Left forelimb (tissue), 1 donor: ENCODE measurements at regions not wholly inside any gene's neighbourhood (a gene's known extent, or its start where the extent isn't known, plus 50 kb on each side); places are given as distances from the start of the nearest gene placed in this dataset.
"Not testable (repeated sequence)": the region's sequence is repeated elsewhere in the genome, so short reads cannot be mapped to it uniquely, and the experiment has no call there.

Experiments used
- DNase-seq: peaks from one replicate; pipeline ENCODE4 v3.0.0-alpha.2; 2018; ENCODE audit warnings: low spot score

GRCh38 chr16:66207139-66207882 lies 159.2 kb upstream of the CDH5 start:
- DNase-seq = no peak

- no peak for DNase-seq
Measured at GRCh38 chr16:66206363-66206762, 160.1 kb upstream of the CDH5 start.

GRCh38 chr16:66205287-66206231 lies 160.9 kb upstream of the CDH5 start:
- no peak for DNase-seq

GRCh38 chr16:66204756-66205155 lies 161.7 kb upstream of the CDH5 start:
- DNase-seq = no peak

GRCh38 chr16:66203476-66203875 lies 163.0 kb upstream of the CDH5 start:
- DNase-seq = no peak

DNA sequence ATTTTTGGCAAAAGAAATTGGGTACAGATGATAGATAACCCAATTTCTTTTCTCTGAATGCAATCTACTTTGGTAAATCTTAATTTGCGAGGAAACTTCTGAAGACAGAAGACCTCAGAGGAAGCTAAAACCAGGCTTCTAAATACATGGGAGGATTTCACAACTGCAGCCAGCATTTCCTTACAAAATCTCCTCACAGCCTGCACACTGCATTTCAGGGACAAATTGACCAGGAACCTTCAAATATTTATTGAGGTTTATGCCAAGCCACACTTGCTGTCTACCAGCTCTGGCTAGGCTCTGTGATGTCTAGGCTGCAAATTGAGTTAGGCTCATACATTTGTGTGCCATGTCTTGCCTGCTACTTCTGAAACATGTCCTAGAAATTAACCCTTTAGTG lies 167.3 kb upstream of the CDH5 start:
- no peak for DNase-seq

GRCh38 chr16:66198641-66199040 lies 167.8 kb upstream of the CDH5 start:
- DNase-seq = no peak

DNA sequence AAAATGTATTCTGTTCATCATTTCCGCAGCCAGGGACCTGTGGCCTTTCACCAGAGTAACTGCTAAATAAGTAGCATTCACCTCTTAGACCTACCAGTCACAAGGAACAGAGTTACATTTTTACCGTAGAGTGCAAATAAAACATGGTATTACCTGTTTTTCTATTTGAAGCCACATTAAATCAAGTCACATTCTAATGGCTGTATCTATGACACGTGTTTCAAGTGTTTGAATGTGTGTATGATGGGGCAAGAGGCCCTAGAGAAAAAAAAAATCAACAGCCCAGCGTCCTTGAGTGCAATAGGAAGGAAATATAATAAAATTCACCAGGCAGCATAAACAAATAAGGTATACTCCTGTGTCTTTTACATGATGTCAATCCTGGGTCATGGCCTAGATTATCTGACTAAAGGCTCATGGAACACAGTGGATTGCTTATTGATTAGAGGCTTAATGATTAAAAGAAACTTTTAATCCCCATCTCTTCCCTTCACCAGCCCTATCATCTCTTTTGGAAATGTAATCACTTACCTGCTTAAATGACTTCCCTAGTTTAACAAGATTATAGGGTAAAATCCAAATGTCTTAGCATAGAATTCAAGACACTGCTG lies 168.7 kb upstream of the CDH5 start:
- no peak for DNase-seq

GRCh38 chr16:66196770-66197169 lies 169.7 kb upstream of the CDH5 start:
- no peak for DNase-seq

GRCh38 chr16:66194866-66195265 lies 171.6 kb upstream of the CDH5 start:
- DNase-seq = no peak

GRCh38 chr16:66193543-66194229 lies 172.8 kb upstream of the CDH5 start:
- no peak for DNase-seq

- no peak for DNase-seq
Measured at GRCh38 chr16:66190411-66190810, 176.1 kb upstream of the CDH5 start.

DNA sequence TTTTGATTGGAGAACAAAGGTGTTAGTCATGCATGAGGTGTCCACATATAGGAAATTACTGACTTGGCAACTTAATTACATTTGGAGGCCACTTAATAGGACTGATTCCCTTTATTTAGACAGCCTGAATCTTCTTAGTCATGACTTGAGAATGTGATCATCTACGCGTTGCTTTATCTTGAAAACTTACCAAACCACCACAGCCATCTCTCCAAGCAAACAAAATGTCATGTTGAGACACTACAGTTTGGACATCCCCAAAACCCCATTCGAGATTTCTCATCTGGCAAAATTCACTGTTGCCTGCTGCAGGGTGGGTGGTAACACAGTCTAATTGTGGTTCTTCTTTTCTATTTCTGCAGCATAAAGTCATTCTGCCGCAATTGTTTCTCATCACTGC lies 176.5 kb upstream of the CDH5 start:
- no peak for DNase-seq

DNA sequence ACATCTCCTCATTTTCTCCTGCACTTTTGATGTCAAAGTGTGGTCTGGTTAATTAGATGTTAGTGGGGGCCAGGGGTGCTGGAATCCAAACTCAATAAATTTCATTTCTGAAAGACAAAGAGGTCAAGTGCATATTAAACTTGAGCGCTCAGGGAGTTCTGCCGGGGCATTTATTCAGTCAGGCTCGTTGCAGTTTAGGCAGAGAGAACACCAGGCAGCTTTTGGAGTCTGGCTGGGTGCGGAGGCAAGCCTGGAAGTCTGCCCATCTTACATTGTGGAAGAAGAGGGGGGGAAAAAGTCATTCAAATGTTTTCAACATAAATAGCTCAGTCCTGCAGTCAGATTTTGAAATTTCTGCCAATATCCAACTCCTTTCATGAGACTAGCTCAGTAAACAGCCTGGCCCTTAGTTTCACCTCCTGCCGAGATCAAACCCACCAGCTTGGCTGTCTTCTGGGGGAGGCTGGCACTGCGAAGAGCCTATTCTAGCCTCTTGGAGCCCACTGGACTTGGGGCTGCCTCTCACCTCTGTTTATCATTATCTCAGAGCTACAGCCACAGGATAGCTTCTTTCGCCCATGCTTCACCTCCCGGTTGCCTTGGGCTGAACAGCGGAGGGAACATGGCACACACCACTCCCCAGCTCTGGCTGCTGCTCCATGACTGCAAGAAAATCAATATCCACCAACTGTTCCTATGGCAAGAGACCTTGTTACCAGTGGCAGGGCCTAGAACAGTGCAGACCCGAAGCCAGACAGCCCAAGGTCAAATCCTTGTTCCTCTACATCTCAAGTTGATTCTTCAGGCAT lies 177.4 kb upstream of the CDH5 start:
- DNase-seq = no peak

DNA sequence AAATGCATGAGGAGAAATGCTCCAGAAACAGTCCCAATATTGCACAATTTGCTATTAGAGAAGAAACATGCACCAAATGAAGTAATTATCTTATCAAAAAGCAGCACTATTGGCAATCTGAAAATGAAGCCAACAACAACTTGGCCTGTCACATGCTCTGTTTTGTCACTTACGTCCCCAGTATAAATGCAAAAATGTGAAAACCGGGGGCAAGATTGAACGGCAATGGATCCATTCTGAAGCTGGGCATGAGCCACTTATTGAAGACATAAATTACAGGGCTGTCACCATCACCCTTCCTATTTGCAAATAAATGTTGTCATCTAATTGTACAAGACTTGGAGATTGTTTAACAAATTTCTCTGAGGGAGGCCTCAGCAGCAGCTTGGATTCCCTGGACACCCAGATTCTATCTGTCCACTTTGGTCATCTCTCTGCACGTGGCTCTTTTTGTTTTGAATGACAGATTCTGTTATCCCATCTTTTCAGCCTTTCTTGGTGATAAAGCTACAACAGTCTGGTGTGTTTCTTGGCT lies 180.2 kb upstream of the CDH5 start:
- DNase-seq = no peak

DNA sequence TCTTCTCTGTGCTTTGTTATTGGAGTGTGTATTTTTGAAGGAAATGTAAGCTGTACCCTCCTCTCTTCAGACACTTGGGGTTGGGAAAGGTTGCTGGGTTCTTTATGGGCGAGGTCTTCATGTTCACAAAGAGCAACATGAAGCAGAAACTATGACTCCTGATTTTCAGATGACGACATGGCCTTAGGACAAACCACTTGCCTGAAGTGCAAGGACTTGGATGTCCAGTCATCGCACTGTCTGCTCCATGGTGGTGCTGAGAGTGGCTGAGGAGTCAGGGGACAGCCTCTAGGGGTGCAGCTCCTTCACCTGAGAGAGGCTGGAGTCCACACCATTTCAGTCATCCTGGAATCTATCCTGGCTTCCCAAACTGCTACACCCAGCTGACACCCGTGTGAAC lies 183.9 kb upstream of the CDH5 start:
- DNase-seq = no peak

GRCh38 chr16:66176731-66177130 lies 189.8 kb upstream of the CDH5 start:
- DNase-seq = no peak

- DNase-seq = no peak
Measured at GRCh38 chr16:66176111-66176510, 190.4 kb upstream of the CDH5 start.

DNA sequence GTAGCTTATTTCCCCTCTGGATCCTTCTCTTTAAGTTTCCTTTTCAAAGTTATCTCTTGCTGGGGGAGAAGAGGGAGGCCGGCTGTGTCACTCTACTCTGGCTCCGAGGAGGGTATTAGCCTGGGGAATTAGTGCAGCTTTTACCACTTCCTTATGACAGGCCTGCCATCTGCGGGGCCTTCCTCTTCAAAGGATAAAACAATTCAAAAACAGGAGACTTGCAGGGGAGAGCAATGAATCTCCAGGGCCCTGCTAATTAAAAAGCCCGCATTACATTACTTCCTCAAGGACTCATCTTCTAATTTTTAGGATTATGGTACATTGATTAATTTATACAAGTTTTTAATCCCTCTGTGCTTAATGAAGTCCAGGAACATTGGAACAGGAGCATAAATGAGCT lies 190.9 kb upstream of the CDH5 start:
- DNase-seq = no peak

DNA sequence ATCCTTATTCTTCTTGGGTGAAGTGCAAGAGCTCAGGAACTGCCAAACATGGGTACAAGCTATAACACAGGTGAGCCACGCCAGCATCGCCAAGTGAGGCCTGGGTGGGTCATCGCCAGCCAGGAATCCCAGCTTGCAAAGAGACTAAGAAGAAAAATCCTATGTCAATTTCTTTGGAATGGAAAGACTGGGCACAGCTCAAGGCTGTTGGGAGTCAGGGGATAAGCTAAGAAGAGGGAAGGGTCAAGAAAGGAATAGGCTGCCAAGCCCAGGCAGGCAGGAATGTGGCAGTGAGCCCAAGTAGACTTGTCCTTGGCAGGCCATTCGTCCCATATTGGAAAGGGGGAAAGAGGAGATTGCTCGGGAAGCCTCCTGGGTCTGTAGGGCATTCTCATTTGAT lies 191.4 kb upstream of the CDH5 start:
- DNase-seq = no peak

GRCh38 chr16:66173796-66174195 lies 192.7 kb upstream of the CDH5 start:
- DNase-seq = not testable (repeated sequence)
